ENCODE measurements at regions not wholly inside any gene's neighbourhood (a gene's known extent, or its start where the extent isn't known, plus 50 kb on each side); places are given as distances from the start of the nearest gene placed in this dataset.
"Not testable (repeated sequence)": the region's sequence is repeated elsewhere in the genome, so short reads cannot be mapped to it uniquely, and the experiment has no call there.

DNA sequence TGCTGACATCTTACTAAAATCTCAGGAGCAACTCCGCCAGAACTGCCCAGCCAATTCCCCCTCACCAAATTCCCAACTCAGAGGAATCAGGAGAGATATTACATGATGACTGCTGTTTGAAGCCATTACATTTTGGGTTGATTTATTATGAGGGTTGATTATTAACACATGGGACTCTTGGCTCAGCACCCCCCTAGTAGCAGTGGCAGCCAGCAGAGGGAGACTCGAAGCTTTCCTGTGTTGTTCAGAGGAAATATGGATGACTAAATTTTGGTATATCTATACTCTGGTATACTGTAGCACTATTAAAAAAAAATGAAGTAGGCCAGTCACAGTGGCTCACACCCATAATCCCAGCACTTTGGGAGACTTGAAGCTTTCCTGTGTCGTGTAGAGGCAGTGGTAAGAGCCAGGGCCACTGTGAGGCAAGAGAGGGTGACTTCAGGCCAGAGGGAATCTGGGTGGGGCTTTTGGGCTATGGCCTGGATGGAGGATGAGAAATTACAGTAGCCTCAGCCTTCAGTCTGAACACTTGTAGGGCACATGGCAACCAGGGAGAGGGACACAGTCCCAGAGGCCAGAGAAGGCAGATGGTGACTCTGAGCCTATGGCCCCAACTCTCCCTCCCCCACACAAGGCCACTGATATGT is 111.4 kb downstream of the LHX2 start:
- H3K4me2 ChIP-seq (ENCODE audit: insufficient read depth, low read length): no peak overlapping the region
- no peaks in the 10 kb centered on the region for H3K79me2 ChIP-seq (ENCODE audit: insufficient read depth, low read length)
- no peaks in the 10 kb centered on the region for H3K9me3 ChIP-seq (ENCODE audit: insufficient read depth, low read length, severe bottlenecking)
- no peaks in the 10 kb centered on the region for H4K20me1 ChIP-seq (ENCODE audit: insufficient read depth, low read length)
- no peak overlapping the region for H3K9ac ChIP-seq (ENCODE audit: low read depth, low read length)
- no peak for DNase-seq
- no peaks in the 10 kb centered on the region for H3K36me3 ChIP-seq (ENCODE audit: insufficient read depth, low read length)
- H3K27ac ChIP-seq (ENCODE audit: low read length): no peak overlapping the region
- H3K4me1 ChIP-seq (ENCODE audit: insufficient read depth, low read length): no peaks in the 10 kb centered on the region
- TF ChIP-seq, protein P1, sequence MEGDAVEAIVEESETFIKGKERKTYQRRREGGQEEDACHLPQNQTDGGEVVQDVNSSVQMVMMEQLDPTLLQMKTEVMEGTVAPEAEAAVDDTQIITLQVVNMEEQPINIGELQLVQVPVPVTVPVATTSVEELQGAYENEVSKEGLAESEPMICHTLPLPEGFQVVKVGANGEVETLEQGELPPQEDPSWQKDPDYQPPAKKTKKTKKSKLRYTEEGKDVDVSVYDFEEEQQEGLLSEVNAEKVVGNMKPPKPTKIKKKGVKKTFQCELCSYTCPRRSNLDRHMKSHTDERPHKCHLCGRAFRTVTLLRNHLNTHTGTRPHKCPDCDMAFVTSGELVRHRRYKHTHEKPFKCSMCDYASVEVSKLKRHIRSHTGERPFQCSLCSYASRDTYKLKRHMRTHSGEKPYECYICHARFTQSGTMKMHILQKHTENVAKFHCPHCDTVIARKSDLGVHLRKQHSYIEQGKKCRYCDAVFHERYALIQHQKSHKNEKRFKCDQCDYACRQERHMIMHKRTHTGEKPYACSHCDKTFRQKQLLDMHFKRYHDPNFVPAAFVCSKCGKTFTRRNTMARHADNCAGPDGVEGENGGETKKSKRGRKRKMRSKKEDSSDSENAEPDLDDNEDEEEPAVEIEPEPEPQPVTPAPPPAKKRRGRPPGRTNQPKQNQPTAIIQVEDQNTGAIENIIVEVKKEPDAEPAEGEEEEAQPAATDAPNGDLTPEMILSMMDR (IDR thresholded peaks at IDR 0.05; ENCODE audit: borderline replicate concordance, extremely low read depth, low read length, poor library complexity, severe bottlenecking): no peak
- no peak for TF ChIP-seq EZH2 (IDR thresholded peaks at IDR 0.05; ENCODE audit: borderline replicate concordance, low read depth, low read length, severe bottlenecking)
- H3K4me3 ChIP-seq (ENCODE audit: low read depth in 1 of 2, low read length in 2 of 2): no peak overlapping the region
- no peak overlapping the region for H2AFZ ChIP-seq (ENCODE audit: low read depth, low read length)
- H3K27me3 ChIP-seq (ENCODE audit: insufficient read depth, low read length, poor library complexity): no peaks in the 10 kb centered on the region
- ATAC-seq (ENCODE audit: insufficient read depth, low read depth): no peak

DNA sequence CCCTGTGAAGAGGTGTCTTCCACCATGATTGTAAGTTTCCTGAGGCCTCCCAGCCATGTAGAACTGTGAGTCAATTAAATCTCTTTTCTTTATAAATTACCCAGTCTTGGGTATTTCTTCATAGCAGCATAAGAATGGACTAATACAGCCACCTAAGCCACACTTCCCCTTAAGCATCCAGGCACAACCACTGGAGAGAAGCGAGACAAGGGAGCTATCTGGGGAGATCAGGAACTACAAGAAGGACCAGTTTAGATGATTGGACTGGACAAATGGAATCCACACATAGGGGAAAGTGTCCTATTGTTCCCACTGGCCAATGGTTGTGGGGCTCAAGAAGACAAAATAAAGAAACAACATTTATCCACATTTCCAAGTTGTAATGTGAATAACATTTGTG is 112.1 kb downstream of the LHX2 start:
- H3K36me3 ChIP-seq (ENCODE audit: insufficient read depth, low read length); H3K4me2 ChIP-seq (ENCODE audit: insufficient read depth, low read length); H3K4me3 ChIP-seq (ENCODE audit: low read depth in 1 of 2, low read length in 2 of 2); H3K9me3 ChIP-seq (ENCODE audit: insufficient read depth, low read length, severe bottlenecking); H3K4me1 ChIP-seq (ENCODE audit: insufficient read depth, low read length); H3K27me3 ChIP-seq (ENCODE audit: insufficient read depth, low read length, poor library complexity); H3K27ac ChIP-seq (ENCODE audit: low read length); ATAC-seq (ENCODE audit: insufficient read depth, low read depth); H2AFZ ChIP-seq (ENCODE audit: low read depth, low read length); H4K20me1 ChIP-seq (ENCODE audit: insufficient read depth, low read length); H3K9ac ChIP-seq (ENCODE audit: low read depth, low read length); H3K79me2 ChIP-seq (ENCODE audit: insufficient read depth, low read length); DNase-seq: not testable (repeated sequence)

DNA sequence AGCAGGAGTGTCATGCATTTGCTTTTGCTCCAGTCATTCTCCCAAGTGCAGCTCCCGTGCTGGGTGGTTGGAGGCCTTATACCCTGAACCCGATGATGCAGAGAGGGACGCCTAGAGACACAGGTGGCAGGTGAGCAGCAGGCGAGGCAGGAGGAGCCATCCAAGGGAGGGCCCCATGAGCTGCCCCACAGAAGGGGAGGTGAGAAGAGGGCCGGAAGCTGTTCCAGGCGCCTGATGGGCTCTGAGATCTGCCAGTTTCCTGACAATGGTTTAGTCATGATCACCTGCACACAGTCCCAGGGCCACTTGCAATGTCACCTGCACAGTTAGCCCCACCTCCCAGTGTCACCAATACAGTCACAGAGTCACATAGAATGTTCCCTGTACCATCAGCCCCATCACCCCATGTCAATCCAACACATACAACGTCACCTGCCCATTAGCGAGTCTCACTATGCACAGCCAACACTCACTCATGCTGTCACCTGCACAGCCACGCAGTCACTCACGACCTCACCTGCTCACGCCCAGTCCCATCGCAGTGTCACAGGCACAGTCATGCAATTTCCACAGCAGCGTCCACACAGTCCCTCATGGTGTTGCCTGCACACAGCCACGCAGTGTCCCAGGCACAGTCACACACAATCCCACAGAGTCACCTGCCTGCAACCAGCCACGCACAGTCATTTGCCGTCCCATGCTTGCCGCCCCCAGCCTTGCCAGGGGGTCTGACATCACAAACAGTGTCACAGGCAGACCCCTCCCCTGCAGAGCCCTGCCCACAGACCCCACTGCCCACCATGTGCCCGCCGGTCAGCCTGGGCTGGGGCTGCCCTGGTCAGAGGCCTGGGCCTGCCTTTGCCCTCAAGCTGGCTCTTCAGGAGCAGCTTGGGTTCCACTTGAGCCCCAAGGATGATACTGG is 113.4 kb downstream of the LHX2 start:
- no peak overlapping the region for H3K4me2 ChIP-seq (ENCODE audit: insufficient read depth, low read length)
- no peak overlapping the region for H3K9ac ChIP-seq (ENCODE audit: low read depth, low read length)
- no peak overlapping the region for H2AFZ ChIP-seq (ENCODE audit: low read depth, low read length)

GRCh38 chr9:124125651-124125977 is 114.0 kb downstream of the LHX2 start:
- Histone ChIP-seq H3K9ac (ENCODE audit: low read depth, low read length) (no peak overlapping the region), H2AFZ (ENCODE audit: low read depth, low read length) (no peak overlapping the region), H4K20me1 (ENCODE audit: insufficient read depth, low read length) (no peaks in the 10 kb centered on the region), H3K4me2 (ENCODE audit: insufficient read depth, low read length) (no peak overlapping the region), H3K4me1 (ENCODE audit: insufficient read depth, low read length) (no peaks in the 10 kb centered on the region), H3K79me2 (ENCODE audit: insufficient read depth, low read length) (no peaks in the 10 kb centered on the region), H3K4me3 (ENCODE audit: low read depth in 1 of 2, low read length in 2 of 2) (no peak overlapping the region), H3K36me3 (ENCODE audit: insufficient read depth, low read length) (no peaks in the 10 kb centered on the region), H3K27me3 (ENCODE audit: insufficient read depth, low read length, poor library complexity) (no peaks in the 10 kb centered on the region), H3K9me3 (ENCODE audit: insufficient read depth, low read length, severe bottlenecking) (no peaks in the 10 kb centered on the region), H3K27ac (ENCODE audit: low read length) (no peak overlapping the region)
- DNase-seq: no peak
- ATAC-seq (ENCODE audit: insufficient read depth, low read depth): no peak
- TF ChIP-seq, protein P1 (IDR thresholded peaks at IDR 0.05; ENCODE audit: borderline replicate concordance, extremely low read depth, low read length, poor library complexity, severe bottlenecking): no peak
- TF ChIP-seq EZH2 (IDR thresholded peaks at IDR 0.05; ENCODE audit: borderline replicate concordance, low read depth, low read length, severe bottlenecking): no peak

More for the DNA sequence above, 113.4 kb downstream of the LHX2 start:
- no peak for ATAC-seq (ENCODE audit: insufficient read depth, low read depth)
- no peaks in the 10 kb centered on the region for H3K9me3 ChIP-seq (ENCODE audit: insufficient read depth, low read length, severe bottlenecking)
- no peak overlapping the region for H3K4me3 ChIP-seq (ENCODE audit: low read depth in 1 of 2, low read length in 2 of 2)
- H4K20me1 ChIP-seq (ENCODE audit: insufficient read depth, low read length): no peaks in the 10 kb centered on the region
- DNase-seq: no peak
- no peak overlapping the region for H3K27ac ChIP-seq (ENCODE audit: low read length)
- H3K4me1 ChIP-seq (ENCODE audit: insufficient read depth, low read length): no peaks in the 10 kb centered on the region
- H3K36me3 ChIP-seq (ENCODE audit: insufficient read depth, low read length): no peaks in the 10 kb centered on the region
- TF ChIP-seq, protein P1 (IDR thresholded peaks at IDR 0.05; ENCODE audit: borderline replicate concordance, extremely low read depth, low read length, poor library complexity, severe bottlenecking): no peak
- no peak for TF ChIP-seq EZH2 (IDR thresholded peaks at IDR 0.05; ENCODE audit: borderline replicate concordance, low read depth, low read length, severe bottlenecking)
- no peaks in the 10 kb centered on the region for H3K27me3 ChIP-seq (ENCODE audit: insufficient read depth, low read length, poor library complexity)
- H3K79me2 ChIP-seq (ENCODE audit: insufficient read depth, low read length): no peaks in the 10 kb centered on the region
